NCI-H526 treated with DMSO at 0.1 percent for 48 hours (cell line): ENCODE measurements at regions not wholly inside any gene's neighbourhood (a gene's known extent, or its start where the extent isn't known, plus 50 kb on each side); places are given as distances from the start of the nearest gene placed in this dataset.
"Not testable (repeated sequence)": the region's sequence is repeated elsewhere in the genome, so short reads cannot be mapped to it uniquely, and the experiment has no call there.

Experiments used
- DNase-seq: peaks from one replicate; lab custom pipeline; 2025; lab: John Stamatoyannopoulos, UW

DNA sequence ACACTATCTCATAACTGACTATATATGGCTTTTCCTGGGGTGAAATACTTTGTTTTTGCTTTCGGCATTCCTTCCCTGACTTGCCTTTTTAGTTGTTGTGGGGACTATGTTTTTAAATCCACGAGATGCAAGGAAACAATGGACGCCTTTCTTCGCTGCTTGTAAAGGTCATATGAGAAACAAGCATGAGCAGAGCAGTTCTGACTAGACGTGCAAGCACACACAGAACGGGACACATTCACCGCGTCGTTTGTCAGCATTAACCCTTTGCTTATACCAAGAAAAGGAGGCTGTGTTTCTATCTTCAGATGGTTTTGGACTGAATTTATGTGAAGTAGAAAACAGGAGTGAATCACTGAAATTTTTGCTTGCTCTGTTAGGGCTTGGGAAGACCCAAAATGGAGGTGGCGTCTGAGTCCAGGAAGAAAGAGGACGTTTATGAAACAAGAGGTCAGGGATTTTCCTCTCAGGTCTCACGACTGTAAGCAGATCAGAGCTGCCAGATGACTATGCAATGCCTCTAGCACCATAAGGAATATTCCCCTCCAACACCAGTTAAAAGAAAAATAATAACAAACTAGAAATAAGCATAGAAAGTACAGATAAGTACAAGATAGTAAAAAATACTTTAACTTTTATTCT is 358.9 kb downstream of the DLEU7 start:
- no peak for DNase-seq

DNA sequence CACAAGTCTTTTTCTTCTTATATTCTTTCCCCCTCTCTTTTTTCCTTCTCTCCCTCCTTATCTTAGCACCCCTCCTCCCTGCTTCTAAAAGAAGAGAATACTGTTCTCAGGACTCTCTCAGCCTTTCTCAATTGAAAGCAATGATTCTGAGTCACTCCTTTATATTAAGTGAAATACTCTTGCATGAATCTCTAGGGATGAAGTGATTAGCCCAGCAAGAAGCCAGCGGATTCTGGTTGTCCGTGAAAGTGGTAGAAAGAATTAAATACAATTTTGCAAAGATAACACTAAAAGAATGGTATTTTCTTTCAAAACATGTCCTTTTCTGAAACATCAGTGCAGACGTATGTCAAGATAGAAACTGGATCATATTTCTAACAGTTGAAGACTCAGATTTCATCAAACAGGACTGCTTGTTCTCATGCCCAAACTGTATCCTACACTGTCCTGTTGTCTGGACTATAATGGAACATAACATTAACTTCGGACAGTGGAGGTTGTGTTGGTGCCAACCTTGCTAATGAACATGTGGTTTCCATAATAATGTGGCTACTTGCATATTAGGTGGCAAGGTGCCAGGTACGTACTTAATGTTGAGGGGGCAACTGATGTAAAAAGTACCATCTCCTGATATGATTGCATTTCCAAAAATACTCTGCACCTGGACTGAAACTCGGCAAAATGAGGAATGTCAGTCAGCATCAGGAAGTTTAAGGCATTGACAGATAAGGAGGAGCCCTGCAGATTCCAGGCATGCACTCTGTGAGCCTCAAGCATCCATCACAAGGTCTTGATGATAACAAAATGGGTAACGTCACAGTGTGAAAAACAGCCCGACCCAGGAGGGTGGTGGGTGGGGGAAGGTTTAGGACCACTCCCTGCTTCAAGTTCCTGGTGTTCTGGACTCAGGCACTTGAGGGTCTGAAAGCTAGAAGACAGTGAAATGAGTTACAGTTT is 357.2 kb downstream of the DLEU7 start:
- no peak for DNase-seq

DNA sequence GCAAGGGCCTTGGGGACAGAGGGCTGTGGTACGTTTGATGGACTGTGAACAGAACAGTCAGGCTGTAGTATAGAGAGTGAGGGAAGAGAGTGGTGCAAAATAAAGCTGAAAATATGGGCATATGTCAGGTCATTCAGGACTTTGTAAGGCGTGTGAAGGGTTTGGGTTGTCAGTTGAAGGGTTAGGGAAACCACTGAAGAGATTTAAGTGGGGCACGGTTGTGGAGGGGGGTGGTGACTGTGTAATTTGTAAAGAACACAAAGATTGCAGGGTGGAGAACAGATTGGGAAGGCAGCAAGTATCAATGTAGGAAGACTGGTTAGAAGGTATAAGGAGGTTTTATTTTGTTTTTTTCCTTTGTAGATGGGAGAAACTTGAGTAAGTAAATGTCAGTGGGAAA is 349.8 kb downstream of the DLEU7 start:
- no peak for DNase-seq

DNA sequence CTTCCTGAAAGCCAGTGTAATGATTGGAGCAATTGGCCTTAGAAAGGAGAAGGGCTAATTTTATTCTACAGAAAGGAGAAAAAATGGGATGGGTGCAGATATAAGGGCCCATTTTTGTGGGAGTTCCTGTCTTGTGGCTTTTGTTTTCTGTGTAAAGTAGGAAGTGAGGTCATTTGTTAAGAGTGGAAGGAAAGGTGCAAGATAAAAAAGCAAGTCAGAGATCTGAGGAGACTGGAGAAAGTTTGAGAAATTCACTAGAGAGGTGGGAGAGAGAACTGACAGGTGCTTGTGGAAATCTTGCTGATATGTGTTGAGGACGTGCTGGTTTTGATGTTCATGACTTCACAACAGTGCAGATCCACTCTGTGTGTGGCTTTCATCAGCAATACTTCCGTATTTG is 349.4 kb downstream of the DLEU7 start:
- no peak for DNase-seq

DNA sequence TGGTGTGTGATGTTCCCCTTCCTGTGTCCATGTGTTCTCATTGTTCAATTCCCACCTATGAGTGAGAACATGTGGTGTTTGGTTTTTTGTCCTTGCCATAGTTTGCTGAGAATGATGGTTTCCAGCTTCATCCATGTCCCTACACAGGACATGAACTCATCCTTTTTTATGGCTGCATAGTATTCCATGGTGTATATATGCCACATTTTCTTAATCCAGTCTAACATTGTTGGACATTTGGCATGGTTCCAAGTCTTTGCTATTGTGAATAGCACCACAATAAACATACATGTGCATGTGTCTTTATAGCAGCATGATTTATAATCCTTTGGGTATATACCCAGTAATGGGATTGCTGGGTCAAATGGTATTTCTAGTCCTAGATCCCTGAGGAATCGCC is 340.3 kb downstream of the DLEU7 start:
- not testable (repeated sequence) for DNase-seq

DNA sequence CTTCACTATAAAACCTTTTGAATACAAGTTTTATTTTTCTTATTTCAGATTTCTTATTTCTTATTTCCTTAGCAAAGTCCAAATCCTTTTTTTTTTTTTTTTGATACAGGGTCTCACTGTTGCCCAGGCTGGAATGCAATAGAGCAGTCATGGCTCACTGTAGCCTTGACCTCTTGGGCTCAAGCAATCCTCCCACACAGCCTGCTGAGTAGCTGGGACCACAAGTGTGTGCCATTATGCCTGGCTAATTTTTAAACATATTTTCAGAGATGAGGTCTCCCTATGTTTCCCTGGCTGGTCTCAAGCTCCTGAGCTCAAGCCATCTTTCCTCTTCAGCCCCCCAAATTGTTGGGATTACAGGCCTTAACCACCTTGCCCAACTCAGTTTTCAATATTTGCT is 334.3 kb downstream of the DLEU7 start:
- no peak for DNase-seq

DNA sequence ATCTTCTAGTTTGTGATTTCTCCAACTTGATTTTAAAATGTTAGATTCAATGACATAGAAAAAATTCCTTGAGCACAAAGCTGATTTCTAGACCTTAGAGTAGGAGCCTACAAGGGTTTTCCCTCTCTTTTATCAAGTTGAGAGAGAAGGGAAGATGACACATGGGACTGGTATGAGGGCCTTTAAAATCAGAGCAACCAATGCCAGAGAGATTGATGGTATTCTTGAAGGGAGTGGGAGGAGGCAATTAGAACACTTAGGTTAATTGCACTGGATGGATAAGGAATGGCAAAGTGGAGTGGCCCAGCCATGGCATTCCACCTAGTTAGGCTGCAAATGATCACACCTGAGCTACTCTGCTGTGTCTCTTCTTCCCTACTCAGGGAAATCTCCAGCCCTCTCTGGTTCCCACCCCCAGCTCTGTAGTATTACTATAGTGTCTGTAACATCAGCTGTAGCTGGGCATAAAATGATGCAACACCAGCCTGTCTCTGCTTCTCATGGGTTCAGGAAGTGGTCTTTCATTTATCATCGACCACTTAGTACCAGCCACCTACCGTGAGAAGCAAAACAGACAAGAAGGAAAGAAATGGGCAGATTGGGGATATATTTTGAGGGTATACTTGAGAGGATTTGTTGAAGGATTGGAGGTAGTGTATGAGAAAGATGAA is 333.6 kb downstream of the DLEU7 start:
- no peak for DNase-seq

DNA sequence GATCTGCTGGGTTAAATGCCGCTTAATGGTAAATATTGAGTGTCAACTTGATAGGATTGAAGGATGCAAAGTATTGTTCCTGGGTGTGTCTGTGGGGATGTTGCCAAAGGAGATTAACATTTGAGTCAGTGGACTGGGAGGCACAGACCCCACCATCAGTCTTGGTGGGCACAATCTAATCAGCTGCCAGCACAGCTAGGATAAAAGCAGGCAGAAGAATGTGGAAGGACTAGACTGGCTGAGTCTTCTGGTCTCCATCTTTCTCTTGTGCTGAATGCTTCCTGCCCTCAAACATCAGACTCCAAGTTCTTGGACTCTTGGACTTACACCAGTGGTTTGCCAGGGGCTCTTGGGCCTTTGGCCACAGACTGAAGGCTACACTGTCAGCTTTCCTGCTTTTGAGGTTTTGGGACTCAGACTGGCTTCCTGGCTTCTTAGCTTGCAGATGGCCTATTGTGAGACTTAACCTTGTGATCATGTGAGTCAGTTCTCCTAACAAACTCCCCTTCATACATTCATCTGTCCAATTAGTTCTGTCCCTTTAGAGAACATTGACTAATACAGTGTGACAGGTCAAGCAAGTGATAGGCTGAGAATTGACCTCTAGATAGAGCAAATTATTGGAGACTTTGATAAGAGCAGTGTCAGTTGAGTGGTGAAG is 332.5 kb downstream of the DLEU7 start:
- not testable (repeated sequence) for DNase-seq

DNA sequence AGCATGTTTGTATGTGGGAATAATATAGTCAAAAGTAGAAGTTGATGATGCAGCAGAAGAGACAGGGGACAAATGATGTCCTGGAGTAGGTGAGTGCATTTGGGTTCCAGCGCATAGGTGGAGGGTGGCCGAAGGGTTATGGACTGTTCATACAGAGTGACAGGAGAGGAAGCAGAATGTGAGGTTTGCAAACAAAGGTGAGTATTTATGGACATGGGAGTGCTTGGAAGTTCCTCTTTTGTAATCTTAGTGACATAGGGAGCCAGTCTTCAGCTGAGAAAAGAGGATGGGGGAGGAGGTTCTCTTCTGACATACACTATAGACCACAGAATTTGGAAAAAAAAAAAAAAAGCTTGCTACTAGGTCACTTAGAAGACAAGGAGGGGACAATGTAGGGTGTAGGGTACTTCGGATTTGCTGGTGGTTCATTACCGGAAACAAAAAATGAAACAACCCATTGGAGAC is 331.6 kb downstream of the DLEU7 start:
- no peak for DNase-seq

DNA sequence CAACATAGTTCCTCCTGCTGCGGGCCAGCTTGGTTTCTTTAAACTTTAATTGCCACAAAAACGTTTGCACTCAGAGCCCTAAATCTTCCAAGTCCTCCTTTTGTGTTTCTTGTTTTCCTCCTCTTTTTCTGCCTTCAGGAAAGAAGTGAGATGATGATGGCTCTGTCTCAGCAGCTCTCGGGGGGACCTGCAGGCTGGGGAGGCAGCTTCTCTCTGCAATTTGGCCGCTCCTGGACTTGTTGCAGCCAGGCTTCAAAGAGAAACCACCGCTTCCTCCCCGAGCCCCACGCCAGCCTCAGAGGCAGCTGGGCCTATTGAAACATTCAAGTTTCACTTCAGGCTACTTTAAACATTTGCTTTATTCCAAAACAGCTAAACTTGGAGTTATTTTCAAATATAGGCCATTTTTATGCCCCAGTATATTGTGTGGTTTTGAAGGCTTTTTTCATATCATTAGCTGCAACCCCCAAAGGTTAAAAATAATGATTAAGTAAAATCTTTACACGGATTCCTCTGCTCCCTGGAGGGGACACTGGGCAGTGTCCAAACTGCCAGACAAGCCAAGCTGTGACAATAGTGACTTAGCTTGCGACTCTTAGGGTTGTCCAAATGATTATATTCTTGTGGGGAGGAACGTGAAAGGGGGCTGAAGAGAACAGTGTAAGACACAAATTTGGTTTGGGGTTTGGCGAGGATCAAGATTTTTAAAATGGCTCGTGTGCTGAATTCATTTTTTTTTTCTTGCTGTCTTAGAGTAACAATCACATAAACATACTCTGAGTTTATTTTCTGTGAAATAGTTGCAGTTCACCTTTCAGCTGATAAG is 330.8 kb downstream of the DLEU7 start:
- no peak for DNase-seq

DNA sequence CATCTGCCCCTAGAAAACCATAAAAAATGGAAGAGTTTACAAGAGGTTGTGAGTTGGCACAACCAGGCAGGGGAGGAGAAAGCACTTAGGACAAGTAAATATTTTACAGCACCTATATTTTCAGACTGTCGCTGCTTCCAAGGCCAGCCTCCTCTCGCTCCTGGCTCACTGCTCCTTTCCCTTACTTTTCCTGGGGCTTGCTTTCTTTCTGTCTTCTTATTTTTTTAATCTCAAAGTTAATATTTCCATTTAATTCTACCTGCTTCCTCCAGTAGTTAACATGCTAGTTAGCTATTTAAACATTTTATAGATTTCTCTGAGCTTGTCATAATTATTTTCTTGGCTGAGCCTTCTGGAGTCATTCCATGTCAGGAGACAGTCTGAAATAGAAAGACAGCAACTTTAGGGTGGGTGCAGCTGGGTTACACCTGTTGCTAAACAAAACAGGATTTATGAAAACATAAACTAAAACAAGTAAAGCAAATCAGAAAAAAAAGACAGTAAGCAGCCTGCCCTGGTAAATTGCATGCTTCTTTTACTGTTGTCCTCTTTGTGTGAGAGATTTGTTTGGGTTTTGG is 330.1 kb downstream of the DLEU7 start:
- no peak for DNase-seq

DNA sequence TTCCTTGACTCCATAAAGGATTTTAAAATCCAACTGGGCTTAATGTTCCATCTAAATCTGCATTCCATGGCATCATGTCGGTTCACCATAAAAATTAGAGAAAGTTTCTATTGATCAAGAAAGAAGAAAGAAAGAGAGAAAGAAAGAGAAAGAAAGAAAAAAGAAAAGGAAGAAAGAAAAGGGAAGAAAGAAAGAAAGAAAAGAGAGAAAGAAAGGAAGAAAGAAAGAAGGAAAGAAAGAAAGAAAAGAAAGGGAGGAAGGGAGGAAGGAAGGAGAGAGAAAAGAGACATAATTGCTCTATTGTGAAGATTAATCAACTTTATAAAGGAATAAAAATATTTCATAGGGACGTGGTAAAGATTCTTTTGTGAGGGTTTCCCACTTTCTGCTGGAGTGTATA is 329.2 kb downstream of the DLEU7 start:
- no peak for DNase-seq

DNA sequence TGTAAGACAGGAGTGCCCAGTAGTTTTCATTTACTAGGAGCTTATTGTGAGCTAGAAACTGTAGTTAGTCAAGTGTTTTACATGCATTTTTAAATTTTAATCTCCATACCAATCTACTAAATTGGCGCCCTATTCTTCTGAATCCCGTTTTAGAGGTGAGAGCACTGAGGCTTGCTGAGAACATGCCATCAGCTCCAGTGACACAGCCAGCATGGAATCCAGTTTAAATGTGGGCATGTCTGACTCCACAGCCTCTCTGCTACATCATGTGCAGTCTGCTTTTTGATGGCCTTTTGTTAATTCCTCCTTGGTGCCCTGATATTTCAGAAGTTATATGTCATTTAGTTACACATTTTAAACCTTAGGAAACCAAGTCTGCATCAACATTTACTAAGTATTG is 325.4 kb downstream of the DLEU7 start:
- no peak for DNase-seq

DNA sequence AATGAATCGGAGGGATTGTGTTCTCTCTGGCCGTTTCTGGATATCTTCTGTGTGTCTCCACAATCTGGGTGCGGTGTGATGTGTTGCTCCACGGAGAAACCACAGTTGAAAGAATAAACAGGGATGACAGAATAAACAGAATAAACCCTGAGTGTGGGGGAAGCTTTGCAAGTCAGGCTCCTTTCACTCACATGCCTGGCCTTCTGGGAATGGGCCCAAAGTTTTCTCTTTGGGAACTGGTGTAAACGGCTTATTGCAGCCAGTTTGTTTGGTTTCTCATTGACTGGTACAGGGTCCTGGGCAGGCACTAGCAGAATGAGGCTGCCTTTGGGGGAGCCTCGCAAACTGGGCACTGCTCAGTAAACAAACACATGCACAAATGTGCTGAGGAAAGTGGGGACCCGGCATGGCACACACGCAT is 324.7 kb downstream of the DLEU7 start:
- DNase-seq = no peak

DNA sequence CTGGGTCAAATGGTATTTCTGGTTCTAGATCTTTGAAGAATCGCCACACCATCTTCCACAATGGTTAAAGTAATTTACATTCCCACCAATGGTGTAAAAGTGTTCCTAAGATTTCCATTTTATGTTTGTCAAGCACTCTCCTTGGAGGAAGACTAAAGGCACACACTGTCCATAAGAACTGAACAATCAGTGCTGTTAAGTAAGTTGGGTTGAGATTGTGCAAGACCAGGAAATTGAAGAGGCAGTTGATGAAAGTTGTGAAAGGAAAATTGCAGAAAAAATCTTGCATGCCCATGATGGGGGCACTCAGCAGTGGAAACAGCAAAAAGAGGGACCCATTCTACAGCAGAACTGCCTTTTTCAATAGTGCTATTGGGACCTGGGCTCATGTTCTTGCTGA is 323.6 kb downstream of the DLEU7 start:
- DNase-seq = no peak

DNA sequence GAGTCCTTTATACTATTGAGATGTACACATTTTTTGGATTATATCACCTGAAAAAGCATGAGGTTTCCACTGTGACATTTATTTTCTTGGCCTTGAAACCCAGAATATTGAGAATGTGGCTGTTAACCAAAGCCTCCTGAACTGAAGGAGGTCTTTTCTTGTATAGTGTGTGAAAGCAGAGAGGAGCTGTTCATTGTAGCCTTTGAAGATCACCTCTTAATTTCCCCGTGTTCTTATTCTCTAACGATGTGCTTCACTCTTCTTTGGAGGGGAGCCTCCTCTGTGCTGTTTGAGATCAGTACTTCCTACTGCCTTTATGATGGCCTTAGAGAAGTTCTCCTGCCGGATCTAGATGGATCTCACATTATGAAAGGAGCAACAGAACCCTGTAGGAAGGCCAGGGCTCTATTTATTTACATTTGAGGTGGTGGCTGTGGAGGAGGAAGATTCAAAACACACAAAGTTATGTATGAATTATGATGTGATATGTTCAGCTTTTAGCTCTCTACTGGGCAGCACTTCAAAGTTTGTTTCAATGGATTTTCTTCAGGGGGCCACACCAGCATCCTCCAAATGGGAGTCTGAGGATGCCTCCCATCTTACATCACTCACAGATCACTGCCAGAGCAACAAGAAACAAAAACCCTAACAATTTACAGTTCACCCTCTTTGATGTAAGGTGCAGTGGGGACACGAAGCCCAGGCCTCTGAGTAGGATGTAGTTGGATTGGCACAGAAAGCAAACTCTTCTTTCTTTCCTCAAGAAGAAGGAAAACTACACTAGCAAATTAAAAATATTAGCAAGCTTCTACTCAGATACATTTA is 322.3 kb downstream of the DLEU7 start:
- DNase-seq = no peak

DNA sequence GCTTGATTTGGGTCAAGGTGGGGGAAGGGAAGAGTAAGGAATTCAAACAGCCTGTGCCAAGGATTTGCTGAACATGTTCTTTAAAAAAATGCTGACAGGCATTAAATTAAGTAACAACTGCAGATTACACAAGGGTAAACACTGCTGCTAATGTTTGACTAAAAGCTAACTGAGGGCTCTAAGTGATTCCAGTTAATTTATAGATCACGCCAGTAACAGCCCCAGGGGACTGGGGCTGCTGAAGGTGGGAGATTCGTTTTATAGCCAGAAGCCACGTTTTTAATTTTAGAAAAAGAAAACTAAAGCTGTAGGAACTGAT is 321.7 kb downstream of the DLEU7 start:
- no peak for DNase-seq

DNA sequence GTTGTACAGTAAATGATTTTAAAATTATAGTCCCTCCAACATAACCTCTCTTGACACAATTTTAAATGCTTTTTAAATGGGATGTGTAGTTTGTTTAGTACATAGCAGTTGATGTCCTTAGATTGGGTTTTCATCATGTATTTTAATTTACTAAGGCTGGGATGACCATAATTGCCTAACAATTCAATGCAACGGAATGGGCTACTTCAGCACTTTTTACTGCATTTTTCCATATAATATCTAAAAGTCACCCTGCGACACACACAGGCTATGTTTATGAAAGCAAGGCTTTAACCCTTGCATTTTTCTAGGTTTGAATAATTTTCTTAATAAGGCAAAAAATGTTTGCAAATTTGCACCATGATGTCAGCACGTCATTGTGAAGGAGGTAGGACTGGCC is 321.0 kb downstream of the DLEU7 start:
- DNase-seq = no peak

DNA sequence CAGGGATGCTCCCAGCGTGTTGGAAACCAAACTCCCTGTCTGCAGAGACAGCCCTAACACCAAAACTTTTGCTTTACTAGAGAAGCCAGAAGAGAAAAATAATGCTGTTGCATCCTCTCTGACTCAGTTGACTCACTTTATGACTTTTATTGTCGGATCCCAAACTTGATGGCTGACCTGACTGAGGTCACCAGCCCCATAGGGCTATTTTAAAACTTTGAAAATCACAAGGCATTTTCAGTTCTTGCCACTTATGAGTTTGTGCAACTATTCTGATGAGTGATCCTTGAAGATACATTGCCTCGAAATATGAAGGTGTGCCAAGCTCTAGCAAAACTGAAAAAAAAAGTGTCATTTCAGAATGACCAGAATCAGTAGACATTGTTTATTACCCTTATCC is 320.2 kb downstream of the DLEU7 start:
- no peak for DNase-seq

DNA sequence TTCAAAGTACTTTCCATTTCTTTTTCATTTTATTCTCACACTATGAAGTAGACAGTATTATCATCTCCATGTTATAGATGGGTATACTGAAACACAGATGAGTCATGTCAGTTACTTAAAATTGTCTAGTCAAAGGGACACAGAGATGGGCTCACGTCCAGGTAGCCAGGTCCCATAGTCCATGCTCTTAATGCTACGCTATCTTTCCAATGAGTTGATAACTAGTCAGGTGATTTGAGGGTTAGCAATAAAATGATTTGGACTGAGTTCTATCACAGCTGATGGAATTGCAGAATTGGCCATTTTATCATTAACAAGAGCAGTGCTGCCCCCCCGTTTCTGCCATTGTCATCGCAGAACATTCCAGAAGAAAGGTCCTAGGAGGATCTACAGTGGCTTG is 318.9 kb downstream of the DLEU7 start:
- no peak for DNase-seq
